ENCODE measurements at regions not wholly inside any gene's neighbourhood (a gene's known extent, or its start where the extent isn't known, plus 50 kb on each side); places are given as distances from the start of the nearest gene placed in this dataset.

DNA sequence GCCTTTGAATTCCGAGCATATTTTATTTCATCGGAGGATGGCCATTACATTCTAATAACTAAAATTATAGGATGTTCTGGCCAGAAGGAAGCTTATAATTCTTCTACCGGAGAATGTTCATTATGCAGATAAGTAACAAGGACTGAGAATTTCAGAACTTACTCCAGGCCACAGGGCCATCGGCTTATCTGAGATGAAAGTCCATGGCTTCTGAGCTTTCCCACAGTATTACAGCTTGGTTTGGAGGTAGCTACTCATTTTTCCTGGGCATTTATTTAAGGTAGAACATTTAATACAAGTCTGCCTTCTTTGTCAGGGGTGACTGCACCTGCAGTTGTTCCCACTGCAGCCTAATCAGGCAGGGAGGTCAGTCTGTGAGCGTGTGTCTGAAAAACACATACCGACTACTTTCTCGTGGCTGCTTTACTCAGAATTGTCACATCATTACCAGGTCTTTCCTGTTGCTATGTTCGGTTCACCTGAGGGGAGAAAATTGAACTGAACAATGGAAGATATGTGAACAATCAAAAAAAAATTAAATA, 219.7 kb upstream of the CPHXL start:
- TF ChIP-seq, protein P1, sequence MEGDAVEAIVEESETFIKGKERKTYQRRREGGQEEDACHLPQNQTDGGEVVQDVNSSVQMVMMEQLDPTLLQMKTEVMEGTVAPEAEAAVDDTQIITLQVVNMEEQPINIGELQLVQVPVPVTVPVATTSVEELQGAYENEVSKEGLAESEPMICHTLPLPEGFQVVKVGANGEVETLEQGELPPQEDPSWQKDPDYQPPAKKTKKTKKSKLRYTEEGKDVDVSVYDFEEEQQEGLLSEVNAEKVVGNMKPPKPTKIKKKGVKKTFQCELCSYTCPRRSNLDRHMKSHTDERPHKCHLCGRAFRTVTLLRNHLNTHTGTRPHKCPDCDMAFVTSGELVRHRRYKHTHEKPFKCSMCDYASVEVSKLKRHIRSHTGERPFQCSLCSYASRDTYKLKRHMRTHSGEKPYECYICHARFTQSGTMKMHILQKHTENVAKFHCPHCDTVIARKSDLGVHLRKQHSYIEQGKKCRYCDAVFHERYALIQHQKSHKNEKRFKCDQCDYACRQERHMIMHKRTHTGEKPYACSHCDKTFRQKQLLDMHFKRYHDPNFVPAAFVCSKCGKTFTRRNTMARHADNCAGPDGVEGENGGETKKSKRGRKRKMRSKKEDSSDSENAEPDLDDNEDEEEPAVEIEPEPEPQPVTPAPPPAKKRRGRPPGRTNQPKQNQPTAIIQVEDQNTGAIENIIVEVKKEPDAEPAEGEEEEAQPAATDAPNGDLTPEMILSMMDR (IDR thresholded peaks at IDR 0.05; ENCODE audit: control insufficient read depth, extremely low read depth, insufficient read depth): no peak
- no peak for DNase-seq (ENCODE audit: low read depth)

DNA sequence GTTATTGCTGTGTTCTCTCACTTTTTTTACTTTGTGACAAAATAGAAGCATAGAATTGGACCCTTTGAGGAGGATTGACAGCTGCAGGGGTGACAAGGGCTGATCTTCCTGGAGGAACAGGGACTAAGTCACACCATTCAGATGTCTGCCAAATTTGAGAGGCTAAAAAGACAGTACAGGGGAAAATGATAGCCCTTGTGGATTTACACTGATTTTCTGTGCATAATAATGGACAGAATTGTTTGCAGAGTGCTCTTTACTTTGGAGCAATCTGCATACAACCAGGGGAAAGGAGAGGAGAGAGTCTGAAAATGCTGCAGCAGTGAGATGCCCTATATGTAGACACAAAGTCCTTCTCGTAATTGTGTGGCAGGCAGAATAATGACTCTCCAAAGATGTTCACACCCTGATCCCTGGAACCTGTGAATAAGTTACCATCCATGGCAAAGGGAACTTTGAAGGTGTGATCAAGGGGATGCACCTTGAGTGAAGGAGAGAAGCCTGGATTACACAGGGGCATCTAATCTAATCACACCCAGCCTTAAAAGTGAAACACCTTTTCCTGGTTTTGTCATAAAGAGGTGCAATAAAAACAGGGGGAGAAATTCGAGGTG, 221.4 kb upstream of the CPHXL start:
- DNase-seq (ENCODE audit: low read depth): no peak
- H3K4me3 ChIP-seq (ENCODE audit: low read depth, low read length): no peak overlapping the region
- TF ChIP-seq, protein P1 (IDR thresholded peaks at IDR 0.05; ENCODE audit: control insufficient read depth, extremely low read depth, insufficient read depth): no peak

More for the DNA sequence above, 219.7 kb upstream of the CPHXL start:
- H3K4me3 ChIP-seq (ENCODE audit: low read depth, low read length): no peak overlapping the region

DNA sequence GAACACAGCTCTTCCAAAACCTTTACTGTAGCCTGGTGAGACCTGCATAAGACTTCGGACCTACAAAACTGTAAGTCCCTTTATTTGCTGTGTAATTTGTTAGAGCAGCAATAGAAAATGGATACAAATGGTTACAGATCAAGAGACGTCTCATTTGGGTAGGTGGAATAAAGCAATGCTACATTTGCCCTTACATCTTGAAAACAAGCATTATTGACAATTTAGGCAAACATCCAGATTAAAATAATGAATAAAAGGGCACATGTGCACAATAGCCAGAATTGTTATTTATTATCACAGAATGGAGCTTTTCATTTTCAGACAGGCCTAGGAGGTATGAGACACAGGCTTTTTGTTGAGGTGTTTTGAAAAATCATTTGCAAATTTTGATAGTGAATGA, 222.2 kb upstream of the CPHXL start:
- TF ChIP-seq, protein P1 (IDR thresholded peaks at IDR 0.05; ENCODE audit: control insufficient read depth, extremely low read depth, insufficient read depth): no peak
- DNase-seq (ENCODE audit: low read depth): no peak
- H3K4me3 ChIP-seq (ENCODE audit: low read depth, low read length): no peak overlapping the region

DNA sequence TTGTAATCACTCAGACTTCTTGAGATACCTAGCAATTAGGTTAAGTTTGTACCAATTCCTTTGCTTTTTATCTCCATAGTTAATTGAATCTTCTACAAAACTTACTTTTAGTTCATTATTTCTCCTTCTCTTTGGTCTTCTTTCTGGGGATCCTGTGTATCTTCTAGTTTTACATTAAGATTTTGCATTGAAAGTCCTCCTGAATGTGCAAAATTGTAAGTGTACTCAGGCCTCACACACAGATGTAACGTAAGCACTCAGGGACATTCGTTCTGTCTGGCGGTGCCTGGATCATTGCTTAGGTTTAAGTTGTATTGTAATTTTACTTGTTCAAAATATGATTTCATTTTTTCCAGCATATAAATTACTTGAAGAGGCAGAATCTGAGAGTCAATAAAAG, 222.6 kb upstream of the CPHXL start:
- no peak for DNase-seq (ENCODE audit: low read depth)

DNA sequence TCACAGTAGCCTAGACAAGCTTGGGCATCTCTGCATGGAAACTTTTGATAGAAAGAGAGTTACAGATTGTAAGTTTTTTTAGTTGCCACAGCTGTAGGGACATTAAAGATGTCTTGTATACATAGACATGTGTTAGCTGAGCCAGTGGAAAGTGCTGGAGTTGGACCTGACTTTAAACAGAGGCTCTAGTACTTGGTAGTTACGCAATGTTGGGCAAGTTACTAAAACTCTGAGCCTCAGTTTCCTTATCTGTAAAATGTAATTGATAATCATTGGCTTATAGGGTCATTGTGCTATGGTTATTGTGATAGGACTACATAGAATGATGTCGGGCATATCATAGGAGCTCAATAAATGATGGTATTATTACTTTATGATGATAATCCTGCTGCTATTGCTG, 225.8 kb upstream of the CPHXL start:
- DNase-seq (ENCODE audit: low read depth): no peak
- no peak overlapping the region for H3K4me3 ChIP-seq (ENCODE audit: low read depth, low read length)
- TF ChIP-seq, protein P1 (IDR thresholded peaks at IDR 0.05; ENCODE audit: control insufficient read depth, extremely low read depth, insufficient read depth): no peak

More for the DNA sequence above, 222.6 kb upstream of the CPHXL start:
- no peak overlapping the region for H3K4me3 ChIP-seq (ENCODE audit: low read depth, low read length)
- TF ChIP-seq, protein P1 (IDR thresholded peaks at IDR 0.05; ENCODE audit: control insufficient read depth, extremely low read depth, insufficient read depth): no peak

DNA sequence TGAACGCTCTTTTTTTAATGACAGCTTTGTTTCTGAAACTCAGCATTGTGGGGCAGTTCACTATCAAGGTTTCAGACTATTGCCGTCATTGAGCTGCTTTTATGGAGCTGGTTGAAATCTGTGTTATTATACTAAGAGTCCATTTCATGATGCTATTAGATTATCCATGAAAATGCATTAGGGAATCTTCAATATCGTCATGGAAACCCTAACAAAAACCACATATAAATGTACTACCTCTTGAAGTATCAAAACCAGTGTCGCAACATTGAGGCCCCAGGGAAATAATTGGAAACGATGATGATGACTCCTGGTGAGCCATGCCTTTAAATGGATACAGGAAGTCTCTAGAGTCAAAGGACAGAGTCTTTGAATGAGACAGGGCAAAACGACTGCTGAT, 231.6 kb upstream of the CPHXL start:
- H3K4me3 ChIP-seq (ENCODE audit: low read depth, low read length): no peak overlapping the region
- DNase-seq (ENCODE audit: low read depth): no peak
- TF ChIP-seq, protein P1 (IDR thresholded peaks at IDR 0.05; ENCODE audit: control insufficient read depth, extremely low read depth, insufficient read depth): no peak

Measured in LNCaP clone FGC (cell line).